Right ventricle myocardium superior (tissue), 1 donor: ENCODE measurements at regions not wholly inside any gene's neighbourhood (a gene's known extent, or its start where the extent isn't known, plus 50 kb on each side); places are given as distances from the start of the nearest gene placed in this dataset.
"Not testable (repeated sequence)": the region's sequence is repeated elsewhere in the genome, so short reads cannot be mapped to it uniquely, and the experiment has no call there.

ENCODE experiments used
- ATAC-seq: fragments of 200-7000 bp; cut with Tn5 transposase; one replicate; pipeline ENCODE4 v1.9.1; 2020; ENCODE audit warnings: mild to moderate bottlenecking; ENCODE audit not compliant: poor library complexity
- DNase-seq: peaks from one replicate; pipeline ENCODE4 v3.0.0-alpha.2; 2020
- intact Hi-C: fragments of 100-400 bp; cut with DNase I; formaldehyde crosslinking; loops from one replicate; pipeline ENCODE4 v1.11.2; 2022
- donor health status: DM: no; HTN: yes; CAD: no; lungs with severe emphysema.

DNA sequence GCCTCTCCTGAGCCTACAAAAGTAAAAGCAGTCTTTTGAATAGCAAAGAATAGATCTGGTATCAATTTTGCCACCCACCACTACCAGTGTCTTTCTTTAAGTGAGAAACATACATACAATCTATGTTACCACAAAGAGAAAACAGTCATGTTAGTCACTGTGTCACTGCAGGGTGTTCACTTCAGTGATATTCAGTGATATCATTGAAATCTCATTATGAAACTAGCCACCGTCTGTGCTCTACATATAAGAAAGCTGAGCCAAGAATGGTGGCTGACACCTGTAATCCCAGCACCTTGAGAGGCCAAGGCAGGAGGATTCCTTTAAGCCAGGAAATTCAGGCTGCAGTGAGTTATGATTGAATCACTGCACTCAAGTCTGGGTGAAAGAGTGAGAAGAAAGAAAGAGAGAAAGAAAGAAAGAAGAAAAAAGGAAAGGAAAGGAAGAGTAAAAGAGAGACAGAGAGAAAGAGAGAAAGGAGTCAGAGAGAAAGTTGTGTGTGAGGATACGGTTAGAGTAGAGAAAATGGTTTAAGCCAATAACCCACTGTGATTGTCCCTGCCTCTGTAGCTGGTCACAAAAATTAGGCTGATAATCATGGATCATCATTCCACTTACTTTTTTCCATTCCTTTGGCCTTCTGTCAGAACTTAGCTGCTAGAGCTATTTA, 847.1 kb downstream of the FAM181B start:
- ATAC-seq = no peak
- DNase-seq = no peak
- intact Hi-C loops = no loop called here

GRCh38 chr11:81874635-81875034, 859.0 kb downstream of the FAM181B start:
- intact Hi-C loops = no loop called here
- ATAC-seq (no peak), DNase-seq (no peak)

- ATAC-seq = no peak
- DNase-seq = no peak
- intact Hi-C loops = no loop called here
These were observed 862.8 kb downstream of the FAM181B start for GRCh38 chr11:81870815-81871214.

DNA sequence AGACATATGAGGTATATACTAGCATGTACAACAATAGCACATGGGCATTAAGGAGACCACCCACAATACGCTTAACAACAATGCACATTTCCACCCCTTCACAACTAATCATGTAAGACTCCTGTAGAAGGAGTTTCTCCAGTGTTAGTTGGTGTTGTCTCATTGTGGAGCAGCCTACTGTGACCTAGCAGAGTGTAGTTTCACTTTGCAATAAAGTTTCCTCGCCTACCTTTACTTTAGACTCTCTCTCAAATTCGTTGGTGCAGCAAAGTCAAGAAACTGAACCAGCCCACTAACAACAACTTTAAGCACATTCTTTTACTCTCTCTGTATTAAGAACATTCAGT, 863.6 kb downstream of the FAM181B start:
- DNase-seq (no peak), ATAC-seq (no peak)
- intact Hi-C loops = no loop called here

GRCh38 chr11:81869351-81870065, 864.2 kb downstream of the FAM181B start:
- intact Hi-C loops = no loop called here
- ATAC-seq (no peak), DNase-seq (no peak)

DNA sequence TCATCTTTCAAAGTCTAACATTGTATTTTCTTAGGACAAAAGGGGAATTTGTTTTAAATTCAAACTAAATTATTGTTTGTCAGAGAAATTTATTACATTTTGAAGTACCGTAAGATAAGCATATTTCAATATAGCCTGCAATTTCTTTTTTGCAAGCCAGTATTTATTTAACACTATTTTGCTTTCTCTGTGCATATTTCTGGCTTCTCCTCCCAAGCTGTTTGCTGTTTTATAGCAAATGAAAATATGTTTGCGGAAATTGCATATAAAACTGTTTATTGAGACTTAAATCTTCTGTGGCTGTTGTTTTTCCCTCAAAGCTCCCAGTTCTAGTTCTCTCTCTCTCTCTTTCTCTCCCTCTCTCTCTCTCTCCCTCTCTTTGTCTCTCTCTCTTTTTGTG, 866.8 kb downstream of the FAM181B start:
- DNase-seq (no peak), ATAC-seq (no peak)
- intact Hi-C loops = no loop called here

DNA sequence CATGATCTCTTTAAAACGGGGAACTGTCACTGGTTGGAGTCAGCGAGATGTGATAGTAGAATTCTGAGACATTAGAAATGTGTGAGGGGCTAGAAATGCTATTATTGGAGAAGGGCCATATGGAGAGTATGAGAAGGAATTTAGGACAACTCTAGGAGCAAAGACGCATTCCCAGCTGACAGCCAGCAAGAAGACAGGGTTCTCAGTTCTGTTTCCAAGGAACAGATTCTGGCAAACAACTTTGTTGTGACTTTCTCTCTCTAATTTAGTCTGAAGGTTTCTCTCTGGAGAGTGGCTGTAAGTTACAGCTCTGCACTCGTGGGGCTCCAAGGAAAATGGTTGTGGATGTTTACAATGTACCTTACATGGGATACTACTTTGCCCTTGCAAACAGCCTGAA, 876.3 kb downstream of the FAM181B start:
- DNase-seq (no peak), ATAC-seq (no peak)
- intact Hi-C loops = no loop called here

DNA sequence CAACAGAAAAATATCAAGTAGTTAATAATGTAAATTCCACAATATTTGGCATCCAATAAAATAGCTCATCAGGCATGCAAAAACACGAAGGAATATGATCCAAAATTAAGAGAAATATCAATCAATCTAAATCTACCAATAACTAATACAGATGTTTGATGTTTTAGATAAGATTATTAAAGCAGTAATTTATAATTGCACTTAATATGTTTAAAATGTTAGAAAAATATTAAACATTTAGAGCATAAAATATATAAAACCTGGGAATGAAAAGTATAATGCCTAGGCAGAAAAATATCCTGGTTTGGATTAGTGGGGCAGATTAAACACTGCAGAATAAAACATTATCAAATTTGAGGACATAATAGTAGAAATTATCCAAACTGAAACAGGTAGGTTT, 879.9 kb downstream of the FAM181B start:
- no peak for ATAC-seq

DNA sequence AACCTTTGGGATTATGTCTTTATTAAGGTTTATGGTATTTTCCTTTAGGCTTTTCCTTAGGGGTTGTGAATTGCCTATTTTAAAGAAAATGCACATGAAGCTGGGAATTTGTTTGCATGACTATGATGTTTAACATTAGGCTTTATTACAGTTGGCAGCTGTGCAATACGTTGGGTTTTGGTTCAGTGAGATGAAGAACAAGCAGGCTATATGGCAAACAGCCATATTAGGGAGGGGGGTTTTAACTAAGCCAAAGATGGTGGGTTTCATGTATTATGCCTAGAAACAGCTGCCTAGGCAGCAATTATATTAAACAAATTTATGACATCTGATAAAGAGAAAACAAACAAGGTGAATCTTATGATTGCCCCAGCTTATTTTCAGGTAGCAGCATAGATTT, 880.8 kb downstream of the FAM181B start:
- ATAC-seq (no peak), DNase-seq (no peak)
- intact Hi-C loops = no loop called here

More for the DNA sequence above, 879.9 kb downstream of the FAM181B start:
- intact Hi-C loops = no loop called here
- no peak for DNase-seq

DNA sequence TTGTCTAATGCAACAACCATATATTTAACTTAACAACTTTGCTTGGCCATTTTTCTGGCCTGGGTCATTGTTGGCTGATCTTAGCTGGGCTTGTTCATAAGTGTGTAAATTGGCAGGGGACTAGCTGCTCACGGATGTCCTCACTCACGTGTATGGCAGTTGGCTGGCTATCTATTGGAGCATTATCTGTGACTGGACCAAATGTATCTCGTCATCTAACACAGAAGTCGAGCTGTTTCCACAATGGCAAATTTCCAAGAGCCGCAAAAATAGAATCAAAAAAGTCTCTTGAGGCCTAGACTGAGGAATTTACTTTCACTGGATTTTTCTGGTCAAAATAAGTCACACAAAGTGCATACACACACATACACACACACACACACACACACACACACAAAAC, 893.3 kb downstream of the FAM181B start:
- ATAC-seq (no peak), DNase-seq (no peak)
- intact Hi-C loops = no loop called here

GRCh38 chr11:81839976-81840375, 893.7 kb downstream of the FAM181B start:
- no peak for ATAC-seq
- intact Hi-C loops = no loop called here
- DNase-seq = no peak

- ATAC-seq = no peak
- DNase-seq = no peak
- intact Hi-C loops = no loop called here
These were observed 894.6 kb downstream of the FAM181B start for GRCh38 chr11:81839016-81839415.

DNA sequence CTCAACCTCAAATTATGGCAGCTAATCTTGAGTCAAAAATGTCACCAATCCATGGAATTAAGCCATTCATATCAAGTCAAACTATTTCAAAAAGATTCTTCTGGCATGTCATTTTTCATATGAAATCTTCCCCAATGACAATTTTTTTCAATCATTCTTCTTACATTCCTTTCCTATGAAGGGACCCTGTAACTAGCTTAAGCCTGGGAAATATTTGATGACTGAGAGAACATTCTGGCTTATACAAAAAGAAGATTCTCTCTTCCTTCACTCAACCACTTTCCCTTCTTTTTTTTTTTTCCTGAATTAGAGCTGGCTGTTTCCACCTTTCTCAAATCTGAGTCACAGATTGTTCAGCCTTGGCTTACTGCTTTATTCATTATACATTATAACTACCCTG, 903.7 kb downstream of the FAM181B start:
- DNase-seq = no peak
- intact Hi-C loops = no loop called here
- no peak for ATAC-seq

DNA sequence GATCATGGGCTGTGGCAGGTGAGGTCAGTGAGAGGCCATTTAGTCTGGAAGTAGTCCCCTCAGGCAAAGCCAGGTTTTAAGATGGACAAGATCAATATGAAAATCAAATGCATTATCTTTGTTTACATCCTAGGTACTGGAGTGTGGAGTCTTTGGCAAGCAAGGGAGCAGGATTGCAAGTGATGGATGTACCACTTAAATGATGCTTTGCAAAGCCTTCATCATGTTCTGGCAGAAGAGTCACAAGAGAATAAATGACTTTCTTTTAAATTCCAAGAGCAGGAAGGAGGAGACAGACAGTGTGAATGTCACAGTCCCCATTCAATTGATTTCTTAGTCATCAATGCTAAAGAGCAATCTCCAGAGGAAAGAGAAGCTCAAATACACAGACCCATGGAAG, 908.3 kb downstream of the FAM181B start:
- ATAC-seq = no peak
- intact Hi-C loops = no loop called here
- DNase-seq = no peak

DNA sequence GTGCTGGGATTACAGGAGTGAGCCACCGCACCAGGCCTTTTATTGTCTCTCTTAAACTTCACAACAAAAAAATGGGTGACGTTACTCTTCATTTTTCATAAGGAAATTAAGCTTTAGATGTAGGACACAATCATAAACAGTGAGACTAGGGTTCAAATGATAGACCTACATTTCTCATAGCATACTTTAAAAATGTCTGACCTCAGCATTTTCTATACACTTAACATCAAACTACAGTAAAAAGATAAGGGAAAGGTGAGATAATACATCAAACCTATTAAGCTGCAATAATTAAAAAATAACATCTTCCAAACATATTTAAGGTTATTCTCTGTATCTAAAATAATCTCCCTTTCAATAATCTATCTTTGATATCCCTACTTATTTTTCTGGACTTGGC, 914.2 kb downstream of the FAM181B start:
- ATAC-seq = no peak
- intact Hi-C loops = no loop called here
- DNase-seq = no peak

- ATAC-seq (no peak), DNase-seq (no peak)
- intact Hi-C loops = no loop called here
These were observed 928.8 kb downstream of the FAM181B start for GRCh38 chr11:81804858-81805257.

DNA sequence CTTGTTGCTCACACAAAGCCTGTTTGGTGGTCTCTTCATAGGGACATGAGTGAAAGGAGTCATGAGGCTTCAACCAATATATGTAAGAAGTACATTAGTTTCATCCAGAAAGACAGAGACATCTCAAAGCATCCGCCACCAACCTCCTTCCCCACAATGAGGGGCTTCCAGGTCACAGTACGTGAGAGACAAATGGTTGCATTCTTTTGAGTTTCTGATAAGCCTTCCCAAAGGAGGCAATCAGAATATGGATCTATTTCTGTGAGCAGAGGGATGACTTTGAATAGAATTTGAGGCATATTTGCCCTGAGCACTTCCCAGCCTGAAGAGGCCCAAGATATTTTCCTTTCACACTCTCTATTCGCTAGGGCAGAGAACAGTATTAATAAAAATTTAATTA, 931.1 kb downstream of the FAM181B start:
- intact Hi-C loops = no loop called here
- DNase-seq (no peak), ATAC-seq (no peak)

GRCh38 chr11:81792416-81792815, 941.2 kb downstream of the FAM181B start:
- intact Hi-C loops = no loop called here
- DNase-seq (no peak), ATAC-seq (no peak)

- intact Hi-C loops = no loop called here
- DNase-seq = no peak
These were observed 946.0 kb downstream of the FAM181B start for GRCh38 chr11:81787584-81788049.

GRCh38 chr11:81772166-81772565, 961.5 kb downstream of the FAM181B start:
- intact Hi-C loops = no loop called here
- no peak for DNase-seq
- ATAC-seq = no peak

More at GRCh38 chr11:81787584-81788049, 946.0 kb downstream of the FAM181B start:
- no peak for ATAC-seq

DNA sequence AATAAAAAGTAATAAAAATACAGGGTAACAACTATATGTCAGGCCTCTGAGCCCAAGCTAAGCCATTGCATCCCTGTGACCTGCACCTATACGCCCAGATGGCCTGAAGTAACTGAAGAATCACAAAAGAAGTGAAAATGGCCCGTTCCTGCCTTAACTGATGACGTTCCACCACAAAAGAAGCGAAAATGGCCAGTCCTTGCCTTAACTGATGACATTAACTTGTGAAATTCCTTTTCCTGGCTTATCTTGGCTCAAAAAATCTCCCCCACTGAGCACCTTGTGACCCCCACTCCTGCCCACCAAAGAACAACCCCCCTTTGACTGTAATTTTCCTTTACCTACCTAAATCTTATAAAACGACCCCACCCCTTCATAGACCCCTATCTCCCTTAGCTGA, 963.8 kb downstream of the FAM181B start:
- intact Hi-C loops, ATAC-seq, DNase-seq: not testable (repeated sequence)
